OCI-LY1 (cell line): ENCODE measurements at regions not wholly inside any gene's neighbourhood (a gene's known extent, or its start where the extent isn't known, plus 50 kb on each side); places are given as distances from the start of the nearest gene placed in this dataset.

Source experiments
- H2AFZ ChIP-seq: fragments of 200-600 bp; sonication (generic), shearing (Covaris generic); 2 replicates; pipeline ENCODE4 v1.6.0; 2014; ENCODE audit warnings: antibody characterized with exemption, mild to moderate bottlenecking, low read length
- H3F3A ChIP-seq: fragments of 200-600 bp; sonication (generic), shearing (Covaris generic); 2 replicates; pipeline ENCODE4 v1.6.0; 2014; ENCODE audit warnings: mild to moderate bottlenecking, antibody characterized with exemption, low read length, moderate library complexity; ENCODE audit not compliant: insufficient read depth
- H3K27ac ChIP-seq: fragments of 200-600 bp; sonication (generic); 2 replicates; pipeline ENCODE4 v1.5.1; 2014; ENCODE audit warnings: low read length, mixed run types, mild to moderate bottlenecking, low read depth; ENCODE audit not compliant: poor library complexity, severe bottlenecking
- H3K27me3 ChIP-seq: fragments of 200-600 bp; sonication (generic); 2 replicates; pipeline ENCODE4 v1.6.0; 2014; ENCODE audit warnings: antibody characterized with exemption, mild to moderate bottlenecking, low read length, moderate library complexity; ENCODE audit not compliant: insufficient read depth
- H3K36me3 ChIP-seq: fragments of 200-600 bp; sonication (generic); 2 replicates; pipeline ENCODE4 v1.6.1; 2014; ENCODE audit warnings: mild to moderate bottlenecking, antibody characterized with exemption, low read length, moderate library complexity, mixed read lengths; ENCODE audit not compliant: insufficient read depth
- H3K4me1 ChIP-seq: fragments of 200-600 bp; sonication (generic); 2 replicates; pipeline ENCODE4 v1.5.1; 2014; ENCODE audit warnings: mild to moderate bottlenecking, low read length, moderate library complexity; ENCODE audit not compliant: insufficient read depth, severe bottlenecking
- H3K4me2 ChIP-seq: fragments of 200-600 bp; sonication (generic), shearing (Covaris generic); 2 replicates; pipeline ENCODE4 v1.6.1; 2014; ENCODE audit warnings: low read length
- H3K4me3 ChIP-seq: fragments of 200-600 bp; sonication (generic); 2 replicates; pipeline ENCODE4 v1.5.1; 2014; ENCODE audit warnings: low read length, low read depth, mild to moderate bottlenecking, mixed read lengths; ENCODE audit not compliant: poor library complexity, severe bottlenecking
- H3K79me2 ChIP-seq: fragments of 200-600 bp; shearing (Covaris generic); 2 replicates; pipeline ENCODE4 v1.6.1; 2016; ENCODE audit warnings: mixed run types, low read length, mixed read lengths; ENCODE audit not compliant: insufficient read depth
- H3K9ac ChIP-seq: fragments of 200-600 bp; sonication (generic), shearing (Covaris generic); 2 replicates; pipeline ENCODE4 v1.6.1; 2014; ENCODE audit warnings: mild to moderate bottlenecking, low read length, mixed read lengths
- H3K9me2 ChIP-seq: fragments of 200-600 bp; sonication (generic), shearing (Covaris generic); 2 replicates; pipeline ENCODE4 v1.6.1; 2014; ENCODE audit warnings: low read depth, mild to moderate bottlenecking, low read length, mixed read lengths
- H3K9me3 ChIP-seq: fragments of 200-600 bp; shearing (Covaris generic); 2 replicates; pipeline ENCODE4 v1.6.1; 2014; ENCODE audit warnings: low read length, mixed read lengths
- H4K20me1 ChIP-seq: fragments of 200-600 bp; sonication (generic), shearing (Covaris generic); 2 replicates; pipeline ENCODE4 v1.6.0; 2016; ENCODE audit warnings: mild to moderate bottlenecking, low read length; ENCODE audit not compliant: insufficient read depth
- CTCF ChIP-seq: fragments of 200-600 bp; sonication (generic), shearing (Covaris generic); IDR thresholded peaks from 2 replicates; pipeline ENCODE4 v1.5.1; 2017; ENCODE audit warnings: mild to moderate bottlenecking, antibody characterized with exemption, low read length, moderate library complexity, mixed read lengths
- EZH2 ChIP-seq: fragments of 200-600 bp; sonication (generic), shearing (Covaris generic); IDR thresholded peaks from 2 replicates; pipeline ENCODE4 v1.8.0; 2017; ENCODE audit warnings: borderline replicate concordance, mixed run types, mild to moderate bottlenecking, antibody characterized with exemption, low read length, moderate library complexity, mixed read lengths

DNA sequence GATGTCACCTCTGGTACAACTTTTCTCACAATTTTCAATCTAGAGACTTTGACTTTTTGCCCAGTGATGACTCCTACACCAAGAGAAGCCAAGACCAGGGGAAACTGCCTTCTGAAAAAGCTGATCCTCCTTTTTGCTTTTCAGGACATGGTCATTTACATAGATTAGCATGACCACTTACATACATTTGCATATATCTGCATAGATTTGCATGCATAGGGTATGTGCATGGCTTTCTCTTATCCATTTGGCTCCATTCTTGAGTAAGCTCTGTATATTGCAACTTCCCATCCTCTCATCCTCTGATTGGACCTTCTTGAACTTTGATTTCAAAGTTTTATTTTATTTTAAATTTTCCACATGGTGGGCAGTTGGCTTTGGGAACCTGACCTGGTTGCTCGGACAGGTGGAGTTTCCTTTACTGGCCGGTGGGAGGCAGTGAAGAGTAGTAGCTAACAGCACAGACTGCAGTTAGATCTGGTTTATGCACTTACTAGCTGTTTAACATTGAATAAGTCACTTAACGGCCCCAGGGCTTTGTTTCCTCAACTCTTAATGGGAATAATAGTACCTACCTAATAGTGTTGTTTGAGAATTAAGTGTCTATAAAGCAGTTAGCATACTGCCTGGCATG is 92.9 kb downstream of the GPR139 start:
- no peaks in the 10 kb centered on the region for H3K27me3 ChIP-seq
- H4K20me1 ChIP-seq: no peaks in the 10 kb centered on the region
- no peaks in the 10 kb centered on the region for H3K9me2 ChIP-seq
- no peak overlapping the region for H3K9ac ChIP-seq
- no peaks in the 10 kb centered on the region for H3K36me3 ChIP-seq
- H3K27ac ChIP-seq: no peak overlapping the region
- no peak overlapping the region for H3K4me3 ChIP-seq
- no peaks in the 10 kb centered on the region for H3K9me3 ChIP-seq
- no peaks in the 10 kb centered on the region for H3K79me2 ChIP-seq
- no peak overlapping the region for H2AFZ ChIP-seq
- TF ChIP-seq CTCF: peak; percentile 63
- TF ChIP-seq EZH2: no peak
- H3F3A ChIP-seq: no peaks in the 10 kb centered on the region
- no peak overlapping the region for H3K4me2 ChIP-seq
- H3K4me1 ChIP-seq: no peaks in the 10 kb centered on the region

DNA sequence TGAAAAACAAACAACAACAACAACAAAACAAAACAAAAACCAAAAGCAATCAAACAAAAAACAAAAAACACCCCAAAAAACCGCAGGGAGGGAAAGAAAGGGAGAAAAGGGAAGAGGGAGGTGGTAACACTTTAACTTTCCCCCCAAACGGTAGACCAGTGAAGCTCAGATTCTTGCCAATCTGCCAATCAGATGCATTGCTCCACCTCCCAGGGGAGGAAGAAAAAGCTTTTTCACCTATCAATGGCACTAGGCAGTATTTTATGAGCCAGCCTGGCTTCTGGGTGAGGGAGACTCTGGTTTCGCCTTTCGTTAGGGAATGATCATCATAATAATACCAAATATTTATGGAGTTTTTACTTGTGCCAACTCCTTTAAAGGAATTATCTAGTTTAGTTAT is 94.1 kb downstream of the GPR139 start:
- Histone ChIP-seq H3K9me2 (no peaks in the 10 kb centered on the region), H3K36me3 (no peaks in the 10 kb centered on the region), H2AFZ (no peak overlapping the region), H3K9ac (no peak overlapping the region), H3K4me1 (no peaks in the 10 kb centered on the region), H3K4me2 (no peak overlapping the region), H3K4me3 (no peak overlapping the region), H3K9me3 (no peaks in the 10 kb centered on the region), H4K20me1 (no peaks in the 10 kb centered on the region), H3F3A (no peaks in the 10 kb centered on the region), H3K79me2 (no peaks in the 10 kb centered on the region), H3K27me3 (no peaks in the 10 kb centered on the region), H3K27ac (no peak overlapping the region)
- TF ChIP-seq CTCF: no peak
- no peak for TF ChIP-seq EZH2

- no peak overlapping the region for H2AFZ ChIP-seq
- H3K27ac ChIP-seq: no peak overlapping the region
- no peak overlapping the region for H3K4me3 ChIP-seq
- H3K9me2 ChIP-seq: no peaks in the 10 kb centered on the region
- H4K20me1 ChIP-seq: no peaks in the 10 kb centered on the region
- H3K36me3 ChIP-seq: no peaks in the 10 kb centered on the region
- H3F3A ChIP-seq: no peaks in the 10 kb centered on the region
- no peak overlapping the region for H3K4me2 ChIP-seq
- no peaks in the 10 kb centered on the region for H3K9me3 ChIP-seq
- H3K9ac ChIP-seq: no peak overlapping the region
- H3K27me3 ChIP-seq: no peaks in the 10 kb centered on the region
- TF ChIP-seq EZH2: no peak
- no peak for TF ChIP-seq CTCF
- no peaks in the 10 kb centered on the region for H3K4me1 ChIP-seq
- H3K79me2 ChIP-seq: no peaks in the 10 kb centered on the region
These were observed 90.0 kb upstream of the GPRC5B start for GRCh38 chr16:19974607-19975006.
